GM12892 (cell line): ENCODE measurements at regions not wholly inside any gene's neighbourhood (a gene's known extent, or its start where the extent isn't known, plus 50 kb on each side); places are given as distances from the start of the nearest gene placed in this dataset.

ENCODE experiments used
- DNase-seq: peaks from one replicate; pipeline ENCODE4 v3.0.0; 2011; ENCODE audit not compliant: insufficient read length
- FAIRE-seq: peaks from 2 replicates; lab custom pipeline; 2011; peaks lifted over from hg19 to GRCh38; lab: Jason Lieb, UNC
- POLR2A ChIP-seq: IDR thresholded peaks from 2 replicates; pipeline ENCODE4 v1.6.1; 2011; ENCODE audit warnings: low read depth, low read length, control low read depth
- POLR2AphosphoS5 ChIP-seq: IDR thresholded peaks from 2 replicates; pipeline ENCODE4 v1.6.1; 2011; ENCODE audit warnings: low read depth, low read length, control low read depth
- TAF1 ChIP-seq: IDR thresholded peaks from 2 replicates; pipeline ENCODE4 v1.6.1; 2011; ENCODE audit warnings: low read depth, mild to moderate bottlenecking, control low read depth, low read length, borderline replicate concordance

- DNase-seq (no peak), FAIRE-seq (no peak)
- no peak for TF ChIP-seq TAF1
- TF ChIP-seq POLR2A = no peak
Measured at GRCh38 chr15:94703596-94703995, 472.2 kb downstream of the MCTP2 start.

GRCh38 chr15:94704421-94704820, 473.1 kb downstream of the MCTP2 start:
- TF ChIP-seq POLR2AphosphoS5 (no peak), TAF1 (no peak), POLR2A (no peak)
- DNase-seq (no peak), FAIRE-seq (no peak)

GRCh38 chr15:94704946-94705345, 473.6 kb downstream of the MCTP2 start:
- FAIRE-seq = no peak
- DNase-seq = no peak
- TF ChIP-seq POLR2A = no peak
- no peak for TF ChIP-seq TAF1
- TF ChIP-seq POLR2AphosphoS5 = no peak

GRCh38 chr15:94709319-94709718, 478.0 kb downstream of the MCTP2 start:
- FAIRE-seq (no peak), DNase-seq (no peak)
- no peak for TF ChIP-seq TAF1
- no peak for TF ChIP-seq POLR2AphosphoS5
- TF ChIP-seq POLR2A = no peak

- TF ChIP-seq POLR2A (no peak), POLR2AphosphoS5 (no peak), TAF1 (no peak)
- FAIRE-seq (no peak), DNase-seq (no peak)
Measured at GRCh38 chr15:94722024-94722636, 490.8 kb downstream of the MCTP2 start.

GRCh38 chr15:94723801-94724200, 492.4 kb downstream of the MCTP2 start:
- no peak for DNase-seq
- no peak for FAIRE-seq
- no peak for TF ChIP-seq TAF1
- no peak for TF ChIP-seq POLR2A
- TF ChIP-seq POLR2AphosphoS5 = no peak

- DNase-seq = no peak
- TF ChIP-seq TAF1 (no peak), POLR2AphosphoS5 (no peak), POLR2A (no peak)
- no peak for FAIRE-seq
Measured at GRCh38 chr15:94731286-94731685, 499.9 kb downstream of the MCTP2 start.

GRCh38 chr15:94734460-94734859, 503.1 kb downstream of the MCTP2 start:
- TF ChIP-seq POLR2A = no peak
- TF ChIP-seq POLR2AphosphoS5 = no peak
- no peak for TF ChIP-seq TAF1
- DNase-seq (no peak), FAIRE-seq (no peak)

- TF ChIP-seq POLR2A = no peak
- no peak for TF ChIP-seq TAF1
- no peak for TF ChIP-seq POLR2AphosphoS5
- DNase-seq = no peak
- no peak for FAIRE-seq
Measured at GRCh38 chr15:94736236-94736635, 504.9 kb downstream of the MCTP2 start.

GRCh38 chr15:94739639-94740038, 508.3 kb downstream of the MCTP2 start:
- DNase-seq = no peak
- TF ChIP-seq POLR2A = no peak
- no peak for TF ChIP-seq POLR2AphosphoS5
- TF ChIP-seq TAF1 = no peak

GRCh38 chr15:94740469-94740868, 509.1 kb downstream of the MCTP2 start:
- TF ChIP-seq POLR2A (no peak), POLR2AphosphoS5 (no peak), TAF1 (no peak)
- FAIRE-seq = no peak
- DNase-seq = no peak

More at GRCh38 chr15:94739639-94740038, 508.3 kb downstream of the MCTP2 start:
- no peak for FAIRE-seq

GRCh38 chr15:94743668-94744067, 512.3 kb downstream of the MCTP2 start:
- DNase-seq (no peak), FAIRE-seq (no peak)
- TF ChIP-seq POLR2AphosphoS5 (no peak), POLR2A (no peak), TAF1 (no peak)
